OCI-LY1 (cell line): ENCODE measurements at regions not wholly inside any gene's neighbourhood (a gene's known extent, or its start where the extent isn't known, plus 50 kb on each side); places are given as distances from the start of the nearest gene placed in this dataset.

Experiments
- H2AFZ ChIP-seq: fragments of 200-600 bp; sonication (generic), shearing (Covaris generic); 2 replicates; pipeline ENCODE4 v1.6.0; 2014; ENCODE audit warnings: antibody characterized with exemption, mild to moderate bottlenecking, low read length
- H3F3A ChIP-seq: fragments of 200-600 bp; sonication (generic), shearing (Covaris generic); 2 replicates; pipeline ENCODE4 v1.6.0; 2014; ENCODE audit warnings: mild to moderate bottlenecking, antibody characterized with exemption, low read length, moderate library complexity; ENCODE audit not compliant: insufficient read depth
- H3K27ac ChIP-seq: fragments of 200-600 bp; sonication (generic); 2 replicates; pipeline ENCODE4 v1.5.1; 2014; ENCODE audit warnings: low read length, mixed run types, mild to moderate bottlenecking, low read depth; ENCODE audit not compliant: poor library complexity, severe bottlenecking
- H3K27me3 ChIP-seq: fragments of 200-600 bp; sonication (generic); 2 replicates; pipeline ENCODE4 v1.6.0; 2014; ENCODE audit warnings: antibody characterized with exemption, mild to moderate bottlenecking, low read length, moderate library complexity; ENCODE audit not compliant: insufficient read depth
- H3K36me3 ChIP-seq: fragments of 200-600 bp; sonication (generic); 2 replicates; pipeline ENCODE4 v1.6.1; 2014; ENCODE audit warnings: mild to moderate bottlenecking, antibody characterized with exemption, low read length, moderate library complexity, mixed read lengths; ENCODE audit not compliant: insufficient read depth
- H3K4me1 ChIP-seq: fragments of 200-600 bp; sonication (generic); 2 replicates; pipeline ENCODE4 v1.5.1; 2014; ENCODE audit warnings: mild to moderate bottlenecking, low read length, moderate library complexity; ENCODE audit not compliant: insufficient read depth, severe bottlenecking
- H3K4me2 ChIP-seq: fragments of 200-600 bp; sonication (generic), shearing (Covaris generic); 2 replicates; pipeline ENCODE4 v1.6.1; 2014; ENCODE audit warnings: low read length
- H3K4me3 ChIP-seq: fragments of 200-600 bp; sonication (generic); 2 replicates; pipeline ENCODE4 v1.5.1; 2014; ENCODE audit warnings: low read length, low read depth, mild to moderate bottlenecking, mixed read lengths; ENCODE audit not compliant: poor library complexity, severe bottlenecking
- H3K79me2 ChIP-seq: fragments of 200-600 bp; shearing (Covaris generic); 2 replicates; pipeline ENCODE4 v1.6.1; 2016; ENCODE audit warnings: mixed run types, low read length, mixed read lengths; ENCODE audit not compliant: insufficient read depth
- H3K9ac ChIP-seq: fragments of 200-600 bp; sonication (generic), shearing (Covaris generic); 2 replicates; pipeline ENCODE4 v1.6.1; 2014; ENCODE audit warnings: mild to moderate bottlenecking, low read length, mixed read lengths
- H3K9me2 ChIP-seq: fragments of 200-600 bp; sonication (generic), shearing (Covaris generic); 2 replicates; pipeline ENCODE4 v1.6.1; 2014; ENCODE audit warnings: low read depth, mild to moderate bottlenecking, low read length, mixed read lengths
- H3K9me3 ChIP-seq: fragments of 200-600 bp; shearing (Covaris generic); 2 replicates; pipeline ENCODE4 v1.6.1; 2014; ENCODE audit warnings: low read length, mixed read lengths
- H4K20me1 ChIP-seq: fragments of 200-600 bp; sonication (generic), shearing (Covaris generic); 2 replicates; pipeline ENCODE4 v1.6.0; 2016; ENCODE audit warnings: mild to moderate bottlenecking, low read length; ENCODE audit not compliant: insufficient read depth
- EZH2 ChIP-seq: fragments of 200-600 bp; sonication (generic), shearing (Covaris generic); IDR thresholded peaks from 2 replicates; pipeline ENCODE4 v1.8.0; 2017; ENCODE audit warnings: borderline replicate concordance, mixed run types, mild to moderate bottlenecking, antibody characterized with exemption, low read length, moderate library complexity, mixed read lengths
- TF ChIP-seq, protein P1 (sequence below): fragments of 200-600 bp; sonication (generic), shearing (Covaris generic); IDR thresholded peaks from 2 replicates; pipeline ENCODE4 v1.5.1; 2017; ENCODE audit warnings: mild to moderate bottlenecking, antibody characterized with exemption, low read length, moderate library complexity, mixed read lengths

DNA sequence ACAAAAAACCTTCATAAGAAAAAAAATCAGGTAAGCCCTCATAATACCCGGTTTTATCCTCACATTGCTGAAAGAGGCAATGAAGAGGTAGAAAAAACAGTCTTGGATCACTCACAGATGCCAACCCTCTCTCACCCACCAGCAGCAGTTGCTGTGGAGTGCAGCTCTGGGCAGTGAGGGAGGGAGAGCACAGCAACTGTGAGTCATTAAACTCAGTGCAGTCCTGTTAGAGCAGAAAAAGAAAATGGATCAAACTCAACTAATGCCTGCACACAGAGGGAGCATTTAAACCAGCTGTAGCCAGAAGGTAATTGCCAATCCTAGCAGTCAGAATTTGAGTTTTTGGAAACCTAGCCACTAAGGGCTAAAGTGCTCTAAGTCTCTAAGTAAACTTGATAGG lies 1050.6 kb upstream of the ALCAM start:
- no peaks in the 10 kb centered on the region for H3K79me2 ChIP-seq
- no peak overlapping the region for H3K4me3 ChIP-seq
- no peaks in the 10 kb centered on the region for H3F3A ChIP-seq
- no peak overlapping the region for H3K9ac ChIP-seq
- no peaks in the 10 kb centered on the region for H3K9me3 ChIP-seq
- H3K4me2 ChIP-seq, result no peak overlapping the region
- H2AFZ ChIP-seq, result no peak overlapping the region
- no peaks in the 10 kb centered on the region for H3K4me1 ChIP-seq
- H3K27me3 ChIP-seq, result no peaks in the 10 kb centered on the region
- no peaks in the 10 kb centered on the region for H4K20me1 ChIP-seq
- no peaks in the 10 kb centered on the region for H3K36me3 ChIP-seq
- TF ChIP-seq, protein P1, sequence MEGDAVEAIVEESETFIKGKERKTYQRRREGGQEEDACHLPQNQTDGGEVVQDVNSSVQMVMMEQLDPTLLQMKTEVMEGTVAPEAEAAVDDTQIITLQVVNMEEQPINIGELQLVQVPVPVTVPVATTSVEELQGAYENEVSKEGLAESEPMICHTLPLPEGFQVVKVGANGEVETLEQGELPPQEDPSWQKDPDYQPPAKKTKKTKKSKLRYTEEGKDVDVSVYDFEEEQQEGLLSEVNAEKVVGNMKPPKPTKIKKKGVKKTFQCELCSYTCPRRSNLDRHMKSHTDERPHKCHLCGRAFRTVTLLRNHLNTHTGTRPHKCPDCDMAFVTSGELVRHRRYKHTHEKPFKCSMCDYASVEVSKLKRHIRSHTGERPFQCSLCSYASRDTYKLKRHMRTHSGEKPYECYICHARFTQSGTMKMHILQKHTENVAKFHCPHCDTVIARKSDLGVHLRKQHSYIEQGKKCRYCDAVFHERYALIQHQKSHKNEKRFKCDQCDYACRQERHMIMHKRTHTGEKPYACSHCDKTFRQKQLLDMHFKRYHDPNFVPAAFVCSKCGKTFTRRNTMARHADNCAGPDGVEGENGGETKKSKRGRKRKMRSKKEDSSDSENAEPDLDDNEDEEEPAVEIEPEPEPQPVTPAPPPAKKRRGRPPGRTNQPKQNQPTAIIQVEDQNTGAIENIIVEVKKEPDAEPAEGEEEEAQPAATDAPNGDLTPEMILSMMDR, result no peak
- TF ChIP-seq EZH2, result no peak
- no peaks in the 10 kb centered on the region; the same call in 1 of the 2 replicates for H3K9me2 ChIP-seq
- H3K27ac ChIP-seq, result no peak overlapping the region

GRCh38 chr3:104323226-104323625 lies 1043.5 kb upstream of the ALCAM start:
- TF ChIP-seq, protein P1, result no peak
- TF ChIP-seq EZH2, result no peak
- H3K9me2 ChIP-seq, result no peaks in the 10 kb centered on the region
- H3K9me3 ChIP-seq, result no peaks in the 10 kb centered on the region
- no peaks in the 10 kb centered on the region for H3K79me2 ChIP-seq
- H3K9ac ChIP-seq, result no peak overlapping the region
- H4K20me1 ChIP-seq, result no peaks in the 10 kb centered on the region
- no peak overlapping the region for H3K4me3 ChIP-seq
- H3K4me2 ChIP-seq, result no peak overlapping the region
- H3F3A ChIP-seq, result no peaks in the 10 kb centered on the region
- no peaks in the 10 kb centered on the region for H3K27me3 ChIP-seq
- H3K4me1 ChIP-seq, result no peaks in the 10 kb centered on the region
- H3K36me3 ChIP-seq, result no peaks in the 10 kb centered on the region
- no peak overlapping the region for H3K27ac ChIP-seq
- H2AFZ ChIP-seq, result no peak overlapping the region

DNA sequence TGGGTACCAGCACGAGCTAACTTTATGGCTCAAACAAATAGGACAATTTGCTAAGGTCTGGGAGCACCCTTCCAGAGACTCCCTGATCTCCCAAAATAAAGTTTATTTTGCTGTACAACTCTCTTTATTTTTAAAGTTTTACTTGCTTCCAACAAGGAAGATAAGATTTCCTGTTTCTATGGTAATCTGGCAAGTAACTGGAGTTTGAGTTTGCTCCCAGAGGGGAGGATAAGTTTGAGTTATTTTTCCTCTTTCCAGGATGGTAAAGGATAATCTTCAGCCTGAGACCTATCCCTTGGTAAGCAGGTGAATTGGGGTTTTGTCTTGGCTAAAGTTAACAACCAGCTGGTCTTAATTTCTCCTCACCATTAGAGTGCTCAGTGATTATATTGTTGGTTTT lies 1019.4 kb upstream of the ALCAM start:
- no peak for TF ChIP-seq EZH2
- TF ChIP-seq, protein P1, result no peak
- Histone ChIP-seq H3K4me2 (no peak overlapping the region), H2AFZ (no peak overlapping the region), H3K9me3 (no peaks in the 10 kb centered on the region), H3K9me2 (no peaks in the 10 kb centered on the region), H3K27ac (no peak overlapping the region), H3F3A (no peaks in the 10 kb centered on the region), H3K4me3 (no peak overlapping the region), H3K27me3 (no peaks in the 10 kb centered on the region), H3K4me1 (no peaks in the 10 kb centered on the region), H4K20me1 (no peaks in the 10 kb centered on the region), H3K9ac (no peak overlapping the region), H3K79me2 (no peaks in the 10 kb centered on the region), H3K36me3 (no peaks in the 10 kb centered on the region)
